Coronary artery (tissue), 2 donors: ENCODE measurements at regions not wholly inside any gene's neighbourhood (a gene's known extent, or its start where the extent isn't known, plus 50 kb on each side); places are given as distances from the start of the nearest gene placed in this dataset.
"Not testable (repeated sequence)": the region's sequence is repeated elsewhere in the genome, so short reads cannot be mapped to it uniquely, and the experiment has no call there.

Source experiments
- DNase-seq: peaks from one replicate; pipeline ENCODE4 v3.0.0-alpha.2; 2017; ENCODE audit warnings: low spot score
- H3K27ac ChIP-seq, 2 donors: fragments of 200-600 bp; sonication (generic); one replicate each; pipeline ENCODE4 v1.5.1; 2016 to 2019
- H3K4me3 ChIP-seq: fragments of 200-600 bp; sonication (generic); 2 replicates; pipeline ENCODE4 v1.5.1; 2016; ENCODE audit warnings: mild to moderate bottlenecking, moderate library complexity
- TF ChIP-seq, protein P1 (sequence below): fragments of 200-600 bp; sonication (generic); IDR thresholded peaks from one replicate; pipeline ENCODE4 v1.5.1; 2019; ENCODE audit warnings: antibody characterized with exemption

DNA sequence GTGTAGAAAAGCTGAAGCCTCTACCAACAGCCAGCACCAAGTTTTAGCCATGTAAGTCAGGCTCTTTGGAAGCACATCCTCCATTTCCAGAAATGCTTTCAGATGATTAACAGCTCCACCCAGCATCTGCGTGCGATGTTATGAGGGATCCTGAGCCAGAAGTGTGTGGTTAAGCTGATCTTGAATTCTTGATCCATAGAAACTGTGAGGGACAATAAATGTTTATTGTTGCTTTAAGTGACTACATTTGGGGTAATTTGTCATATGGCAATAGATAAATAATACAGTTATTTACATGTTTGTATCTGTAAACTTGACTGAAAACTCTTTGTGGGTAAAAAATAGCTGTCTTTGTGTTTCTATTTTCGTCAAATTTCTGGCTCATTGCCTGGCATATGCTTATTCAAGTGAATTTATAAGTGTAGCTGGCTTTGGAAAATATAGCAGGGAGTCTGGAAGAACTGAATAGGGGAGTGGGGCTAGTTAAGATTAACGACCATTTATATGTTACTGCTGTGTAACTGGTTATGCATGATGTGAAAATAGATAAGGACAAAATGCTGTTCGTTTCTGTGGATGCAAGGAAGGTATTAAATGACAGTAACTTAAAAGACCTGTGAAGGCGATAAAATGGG, 234.1 kb downstream of the LRRC70 start:
- TF ChIP-seq, protein P1, sequence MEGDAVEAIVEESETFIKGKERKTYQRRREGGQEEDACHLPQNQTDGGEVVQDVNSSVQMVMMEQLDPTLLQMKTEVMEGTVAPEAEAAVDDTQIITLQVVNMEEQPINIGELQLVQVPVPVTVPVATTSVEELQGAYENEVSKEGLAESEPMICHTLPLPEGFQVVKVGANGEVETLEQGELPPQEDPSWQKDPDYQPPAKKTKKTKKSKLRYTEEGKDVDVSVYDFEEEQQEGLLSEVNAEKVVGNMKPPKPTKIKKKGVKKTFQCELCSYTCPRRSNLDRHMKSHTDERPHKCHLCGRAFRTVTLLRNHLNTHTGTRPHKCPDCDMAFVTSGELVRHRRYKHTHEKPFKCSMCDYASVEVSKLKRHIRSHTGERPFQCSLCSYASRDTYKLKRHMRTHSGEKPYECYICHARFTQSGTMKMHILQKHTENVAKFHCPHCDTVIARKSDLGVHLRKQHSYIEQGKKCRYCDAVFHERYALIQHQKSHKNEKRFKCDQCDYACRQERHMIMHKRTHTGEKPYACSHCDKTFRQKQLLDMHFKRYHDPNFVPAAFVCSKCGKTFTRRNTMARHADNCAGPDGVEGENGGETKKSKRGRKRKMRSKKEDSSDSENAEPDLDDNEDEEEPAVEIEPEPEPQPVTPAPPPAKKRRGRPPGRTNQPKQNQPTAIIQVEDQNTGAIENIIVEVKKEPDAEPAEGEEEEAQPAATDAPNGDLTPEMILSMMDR: no peak
- no peak overlapping the region for H3K27ac ChIP-seq
- DNase-seq: no peak

DNA sequence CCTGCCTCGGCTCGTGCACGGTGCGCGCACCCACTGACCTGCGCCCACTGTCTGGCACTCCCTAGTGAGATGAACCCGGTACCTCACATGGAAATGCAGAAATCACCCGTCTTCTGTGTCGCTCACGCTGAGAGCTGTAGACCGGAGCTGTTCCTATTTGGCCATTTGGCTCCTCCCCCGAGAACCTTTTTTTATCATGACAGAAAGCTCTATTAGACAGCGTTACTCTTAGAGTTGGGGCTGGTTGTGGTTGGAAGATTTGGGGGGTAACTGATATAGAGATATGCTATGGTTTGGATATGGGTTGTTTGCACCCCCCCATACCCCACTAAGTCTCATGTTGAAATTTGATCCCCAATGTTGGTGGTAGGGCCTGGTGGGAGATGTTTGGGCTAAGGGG, 226.2 kb downstream of the LRRC70 start:
- not testable (repeated sequence) for H3K4me3 ChIP-seq, DNase-seq, H3K27ac ChIP-seq

More for the DNA sequence above, 234.1 kb downstream of the LRRC70 start:
- H3K4me3 ChIP-seq: no peak overlapping the region

DNA sequence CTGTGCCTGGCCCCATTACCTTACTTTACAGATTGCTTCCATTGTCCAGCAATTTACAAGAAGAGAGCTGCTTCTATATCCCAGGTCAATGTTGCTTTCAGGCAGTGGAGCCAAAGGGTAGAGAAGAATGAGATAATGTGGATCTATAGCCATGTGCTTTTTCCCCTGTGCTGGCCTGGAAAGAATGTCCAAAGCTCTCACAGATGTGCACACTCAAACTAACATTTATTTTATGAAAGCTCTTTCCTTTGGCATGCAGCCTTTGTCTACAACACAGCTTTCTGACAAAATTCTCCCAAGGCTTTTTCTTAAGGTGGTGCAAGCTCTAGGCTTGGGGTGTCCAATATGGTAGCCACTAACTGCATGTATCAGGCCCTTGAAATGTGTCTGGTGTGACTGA, 217.3 kb downstream of the LRRC70 start:
- Histone ChIP-seq H3K27ac (no peak overlapping the region), H3K4me3 (no peak overlapping the region)
- TF ChIP-seq, protein P1: no peak
- no peak for DNase-seq

DNA sequence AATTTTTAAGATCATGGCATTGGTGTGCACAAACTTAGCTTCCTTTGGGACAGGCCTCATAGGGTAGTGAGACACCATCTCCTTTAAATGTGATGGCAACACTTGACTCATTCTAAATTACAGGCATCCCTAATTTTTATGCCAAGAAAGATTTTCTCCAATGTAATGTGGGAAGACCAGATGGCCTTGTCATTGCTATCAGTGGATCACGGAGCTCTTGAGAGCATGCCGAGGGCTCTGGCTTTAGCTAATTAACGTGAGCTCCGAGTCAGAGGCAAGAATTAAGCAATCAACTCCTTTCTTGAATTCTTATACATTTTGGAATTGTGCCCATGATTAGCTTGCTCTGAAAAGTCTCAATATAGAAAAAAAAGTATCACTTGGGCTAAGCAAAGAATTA, 215.8 kb downstream of the LRRC70 start:
- DNase-seq: no peak
- no peak overlapping the region for H3K27ac ChIP-seq
- TF ChIP-seq, protein P1: no peak
- no peak overlapping the region for H3K4me3 ChIP-seq

DNA sequence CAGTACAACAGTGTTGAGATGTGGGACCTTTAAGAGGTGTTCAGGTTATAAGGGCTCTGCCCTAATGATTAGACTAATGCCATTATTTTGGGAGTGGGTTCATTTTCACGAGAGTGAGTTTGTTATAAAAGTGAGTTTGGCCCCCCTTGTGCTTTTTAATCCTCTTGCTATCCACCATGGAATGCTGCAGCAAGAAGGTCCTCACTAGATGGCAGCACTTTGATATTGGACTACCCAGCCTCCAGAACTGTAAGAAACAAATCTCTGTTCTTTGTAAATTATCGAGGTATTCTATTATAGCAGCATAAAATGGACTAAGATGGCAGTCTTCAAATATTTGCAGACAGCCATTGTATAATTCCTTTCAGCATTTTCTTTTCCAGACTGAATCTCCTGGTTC, 212.4 kb downstream of the LRRC70 start:
- no peak for DNase-seq
- Histone ChIP-seq H3K27ac (no peak overlapping the region), H3K4me3 (no peak overlapping the region)
- TF ChIP-seq, protein P1: no peak

DNA sequence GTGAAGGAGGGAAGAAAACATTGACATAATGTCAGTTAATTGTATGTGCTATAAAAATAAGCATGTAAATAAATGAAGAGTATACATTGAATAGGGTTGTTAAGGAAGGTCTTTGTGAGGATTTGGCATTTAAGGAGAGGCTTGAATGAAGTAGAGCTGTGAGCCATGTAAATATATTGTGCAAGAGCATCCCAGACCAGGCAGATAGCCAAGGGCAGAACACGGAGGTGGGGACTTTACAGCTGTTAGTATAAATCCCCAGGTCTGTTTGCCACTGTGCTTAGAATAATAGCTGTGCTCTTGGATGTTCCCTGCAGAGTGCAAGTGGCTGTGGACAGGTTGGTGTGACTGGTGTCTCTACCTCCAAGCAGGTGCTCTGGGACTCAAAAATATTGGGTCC, 211.7 kb downstream of the LRRC70 start:
- DNase-seq: no peak
- no peak overlapping the region for H3K27ac ChIP-seq
- no peak overlapping the region for H3K4me3 ChIP-seq
- TF ChIP-seq, protein P1: no peak

DNA sequence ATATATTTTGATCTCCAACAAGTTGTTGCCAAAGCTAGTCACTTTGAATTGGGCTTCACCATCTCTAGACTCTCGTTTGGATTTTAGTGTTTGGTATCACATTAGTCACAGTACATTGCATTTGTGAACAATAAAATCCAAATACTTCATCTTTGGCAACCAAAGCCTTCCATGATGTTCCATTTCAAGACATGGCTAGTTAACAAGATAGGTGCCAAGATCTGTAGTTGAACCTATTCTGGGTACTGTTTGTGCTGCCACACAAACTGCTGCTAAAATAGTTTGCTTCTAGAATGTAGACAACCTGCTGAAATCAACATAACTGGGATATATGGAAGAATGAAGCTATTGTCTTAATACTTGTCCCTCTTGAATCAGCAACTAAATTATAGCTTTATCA, 207.5 kb downstream of the LRRC70 start:
- no peak overlapping the region for H3K4me3 ChIP-seq
- DNase-seq: no peak
- H3K27ac ChIP-seq: no peak overlapping the region
- TF ChIP-seq, protein P1: no peak
